ENCODE measurements at regions not wholly inside any gene's neighbourhood (a gene's known extent, or its start where the extent isn't known, plus 50 kb on each side); places are given as distances from the start of the nearest gene placed in this dataset.

DNA sequence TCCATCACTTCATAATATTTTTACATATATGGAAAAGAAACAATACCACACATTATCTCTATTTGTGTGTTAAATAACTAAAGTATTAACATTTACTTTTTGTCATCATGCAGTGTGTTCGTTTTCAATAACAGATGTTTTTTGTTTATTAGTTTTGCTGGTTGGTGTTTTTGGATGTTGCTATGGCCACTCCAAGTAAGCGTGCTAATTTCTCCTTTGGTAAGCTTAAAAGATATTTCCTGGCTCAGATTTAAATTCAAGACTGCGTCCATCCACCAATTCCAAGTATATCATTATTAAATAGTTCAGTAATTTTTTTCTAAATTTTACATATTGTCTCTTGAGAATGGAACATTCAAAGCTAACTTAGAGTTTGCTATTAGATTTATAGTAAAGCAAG is 235.4 kb upstream of the IL1RAPL1 start:
- no peak for TF ChIP-seq POLR2A (IDR thresholded peaks at IDR 0.05)
- no peak for TF ChIP-seq CTCF (IDR thresholded peaks at IDR 0.05)
